Astrocyte of the cerebellum (primary cell): ENCODE measurements at regions not wholly inside any gene's neighbourhood (a gene's known extent, or its start where the extent isn't known, plus 50 kb on each side); places are given as distances from the start of the nearest gene placed in this dataset.

Source experiments
- DNase-seq: peaks from one replicate; pipeline ENCODE4 v3.0.0-alpha.2; 2011; ENCODE audit warnings: low read depth
- H3K4me3 ChIP-seq: 2 replicates; pipeline ENCODE4 v1.5.1; 2011; ENCODE audit warnings: mild to moderate bottlenecking, low read depth, low read length, moderate library complexity
- CTCF ChIP-seq: IDR thresholded peaks from 2 replicates; pipeline ENCODE4 v1.5.1; 2012; ENCODE audit warnings: low read length, low read depth, moderate library complexity, mild to moderate bottlenecking; ENCODE audit errors: missing control alignments
- in situ Hi-C: cut with HindIII; loops from 2 replicates; pipeline ENCODE4 v1.10.0; 2017; ENCODE audit warnings: low sequenced_read_pairs

- DNase-seq: no peak
- H3K4me3 ChIP-seq: no peak overlapping the region
- in situ Hi-C loops: loop anchor here (5.0 kb wide), 1 partner anchor 77 kb away; no protein-coding TSS in a partner anchor
- no peak for TF ChIP-seq CTCF
Measured at GRCh38 chr9:82208741-82209450, 220.3 kb downstream of the SPATA31D1 start.

GRCh38 chr9:82209797-82210470 lies 221.4 kb downstream of the SPATA31D1 start:
- in situ Hi-C loops: loop anchor here (5.0 kb wide), 1 partner anchor 78 kb away; no protein-coding TSS in a partner anchor
- no peak for TF ChIP-seq CTCF
- DNase-seq: no peak
- H3K4me3 ChIP-seq: no peak overlapping the region

GRCh38 chr9:82212885-82213284 lies 224.3 kb downstream of the SPATA31D1 start:
- in situ Hi-C loops: no loop called here
- no peak for DNase-seq
- H3K4me3 ChIP-seq: no peak overlapping the region
- TF ChIP-seq CTCF: no peak

- in situ Hi-C loops: no loop called here
- no peak overlapping the region for H3K4me3 ChIP-seq
- TF ChIP-seq CTCF: no peak
- DNase-seq: no peak
Measured at GRCh38 chr9:82216435-82216834, 227.9 kb downstream of the SPATA31D1 start.

GRCh38 chr9:82223442-82223841 lies 234.9 kb downstream of the SPATA31D1 start:
- TF ChIP-seq CTCF: no peak
- H3K4me3 ChIP-seq: no peak overlapping the region
- in situ Hi-C loops: no loop called here
- DNase-seq: no peak

- H3K4me3 ChIP-seq: no peak overlapping the region
- TF ChIP-seq CTCF: no peak
- in situ Hi-C loops: no loop called here
- DNase-seq: no peak
Measured at GRCh38 chr9:82231411-82231810, 242.8 kb downstream of the SPATA31D1 start.
